Retinal pigment epithelial cell (primary cell): ENCODE measurements at regions not wholly inside any gene's neighbourhood (a gene's known extent, or its start where the extent isn't known, plus 50 kb on each side); places are given as distances from the start of the nearest gene placed in this dataset.
"Not testable (repeated sequence)": the region's sequence is repeated elsewhere in the genome, so short reads cannot be mapped to it uniquely, and the experiment has no call there.

Source experiments
- DNase-seq: peaks from one replicate; pipeline ENCODE4 v3.0.0-alpha.2; 2010; ENCODE audit warnings: low read depth
- H3K4me3 ChIP-seq: 2 replicates; pipeline ENCODE4 v1.5.1; 2011; ENCODE audit warnings: mild to moderate bottlenecking, low read length, control low read depth, moderate library complexity
- TF ChIP-seq, protein P1 (sequence below): conservative IDR thresholded peaks from 2 replicates; pipeline ENCODE4 v1.5.1; 2011; ENCODE audit warnings: low read depth, low read length, control low read depth, inconsistent platforms

DNA sequence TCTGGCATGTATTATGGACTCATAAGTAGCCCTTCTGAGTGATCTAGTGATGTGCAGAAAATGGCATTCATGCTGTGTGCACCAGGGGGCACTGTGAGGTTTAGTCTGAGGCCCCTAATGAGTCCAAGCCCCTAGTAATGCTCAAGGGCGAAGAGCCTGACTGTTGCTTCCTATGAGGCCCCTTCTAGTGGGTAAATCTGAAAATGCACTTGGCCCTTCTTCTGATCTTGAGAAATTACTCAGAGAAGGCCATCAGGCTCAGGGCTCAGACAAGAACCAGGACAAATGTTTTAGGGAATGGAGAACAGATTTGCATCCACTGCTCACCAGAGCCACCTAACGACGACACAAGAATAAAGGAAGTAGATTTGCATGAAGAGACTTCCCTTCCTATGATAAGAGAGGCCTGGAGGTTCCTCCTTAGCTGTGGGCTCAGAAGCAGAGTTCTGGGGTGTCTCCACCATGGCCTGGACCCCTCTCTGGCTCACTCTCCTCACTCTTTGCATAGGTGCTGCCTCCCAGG, 75.8 kb downstream of the GGTLC2 start:
- peak; percentile 5 for DNase-seq

DNA sequence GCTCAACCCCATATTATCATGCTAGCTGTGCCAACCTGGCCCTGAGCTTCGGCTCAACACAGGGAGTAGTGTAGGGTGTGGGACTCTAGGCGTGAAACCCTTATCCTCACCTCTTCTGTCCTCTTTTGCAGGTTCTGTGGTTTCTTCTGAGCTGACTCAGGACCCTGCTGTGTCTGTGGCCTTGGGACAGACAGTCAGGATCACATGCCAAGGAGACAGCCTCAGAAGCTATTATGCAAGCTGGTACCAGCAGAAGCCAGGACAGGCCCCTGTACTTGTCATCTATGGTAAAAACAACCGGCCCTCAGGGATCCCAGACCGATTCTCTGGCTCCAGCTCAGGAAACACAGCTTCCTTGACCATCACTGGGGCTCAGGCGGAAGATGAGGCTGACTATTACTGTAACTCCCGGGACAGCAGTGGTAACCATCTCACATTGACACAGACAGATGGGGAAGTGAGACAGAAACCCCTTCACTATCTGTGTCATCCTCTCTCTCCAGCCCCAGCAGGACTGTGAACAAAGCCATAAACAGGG, 76.4 kb downstream of the GGTLC2 start:
- TF ChIP-seq, protein P1, sequence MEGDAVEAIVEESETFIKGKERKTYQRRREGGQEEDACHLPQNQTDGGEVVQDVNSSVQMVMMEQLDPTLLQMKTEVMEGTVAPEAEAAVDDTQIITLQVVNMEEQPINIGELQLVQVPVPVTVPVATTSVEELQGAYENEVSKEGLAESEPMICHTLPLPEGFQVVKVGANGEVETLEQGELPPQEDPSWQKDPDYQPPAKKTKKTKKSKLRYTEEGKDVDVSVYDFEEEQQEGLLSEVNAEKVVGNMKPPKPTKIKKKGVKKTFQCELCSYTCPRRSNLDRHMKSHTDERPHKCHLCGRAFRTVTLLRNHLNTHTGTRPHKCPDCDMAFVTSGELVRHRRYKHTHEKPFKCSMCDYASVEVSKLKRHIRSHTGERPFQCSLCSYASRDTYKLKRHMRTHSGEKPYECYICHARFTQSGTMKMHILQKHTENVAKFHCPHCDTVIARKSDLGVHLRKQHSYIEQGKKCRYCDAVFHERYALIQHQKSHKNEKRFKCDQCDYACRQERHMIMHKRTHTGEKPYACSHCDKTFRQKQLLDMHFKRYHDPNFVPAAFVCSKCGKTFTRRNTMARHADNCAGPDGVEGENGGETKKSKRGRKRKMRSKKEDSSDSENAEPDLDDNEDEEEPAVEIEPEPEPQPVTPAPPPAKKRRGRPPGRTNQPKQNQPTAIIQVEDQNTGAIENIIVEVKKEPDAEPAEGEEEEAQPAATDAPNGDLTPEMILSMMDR = no peak
- H3K4me3 ChIP-seq = no peak overlapping the region
- DNase-seq = no peak

More for the DNA sequence above, 75.8 kb downstream of the GGTLC2 start:
- TF ChIP-seq, protein P1 = peak; percentile 60
- H3K4me3 ChIP-seq = no peak overlapping the region

DNA sequence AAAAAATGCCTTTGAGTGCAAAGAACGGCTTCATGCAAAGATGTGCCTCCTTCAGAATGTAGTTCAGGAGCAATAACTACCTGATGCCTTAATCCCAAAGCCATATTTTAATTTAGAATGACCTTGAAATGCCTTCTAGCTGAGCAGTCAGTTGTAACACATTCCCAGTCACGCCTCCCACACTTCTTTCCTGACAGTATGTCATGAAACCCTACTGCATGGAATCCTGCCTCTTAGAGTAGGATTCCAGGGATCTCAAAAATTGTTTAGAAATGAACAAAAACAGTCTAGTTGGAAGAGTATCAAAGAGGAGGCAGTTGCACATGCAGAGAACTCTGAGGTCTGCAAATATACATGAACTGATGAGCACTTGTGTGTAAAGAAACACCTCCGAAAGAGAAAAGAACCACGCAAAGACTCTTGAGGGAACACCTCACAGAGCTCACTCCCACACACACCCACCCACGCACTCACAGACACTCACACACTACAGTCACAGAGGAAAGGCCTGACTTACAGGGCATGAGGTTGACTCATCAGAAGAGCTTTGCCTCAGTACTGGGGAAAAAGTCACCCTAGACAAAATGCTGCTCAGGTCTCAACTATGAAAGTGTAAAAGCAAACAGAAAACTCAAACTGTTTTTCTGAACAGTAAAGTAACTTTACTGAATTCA, 77.4 kb downstream of the GGTLC2 start:
- no peak overlapping the region for H3K4me3 ChIP-seq
- DNase-seq = peak; percentile 21

DNA sequence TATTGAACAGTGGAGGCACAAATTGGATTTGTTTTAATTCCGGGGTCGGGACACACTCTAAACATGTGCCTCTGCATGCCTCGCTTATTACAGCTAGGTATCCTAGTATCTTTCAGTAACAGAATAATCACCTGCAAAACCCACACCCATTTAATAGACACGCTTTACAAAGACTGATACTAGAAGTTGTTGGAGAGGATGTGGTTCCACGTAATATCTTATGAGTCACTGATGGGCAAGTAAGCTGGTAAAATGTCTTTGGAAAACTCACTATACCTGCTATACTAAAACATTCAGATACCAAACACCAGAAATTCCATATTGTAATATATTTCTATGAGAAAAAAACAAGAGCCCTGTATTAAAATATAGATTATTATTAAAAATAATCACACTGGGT, 84.0 kb downstream of the GGTLC2 start:
- TF ChIP-seq, protein P1 = no peak
- DNase-seq = no peak
- H3K4me3 ChIP-seq = no peak overlapping the region

More for the DNA sequence above, 77.4 kb downstream of the GGTLC2 start:
- TF ChIP-seq, protein P1 = no peak

DNA sequence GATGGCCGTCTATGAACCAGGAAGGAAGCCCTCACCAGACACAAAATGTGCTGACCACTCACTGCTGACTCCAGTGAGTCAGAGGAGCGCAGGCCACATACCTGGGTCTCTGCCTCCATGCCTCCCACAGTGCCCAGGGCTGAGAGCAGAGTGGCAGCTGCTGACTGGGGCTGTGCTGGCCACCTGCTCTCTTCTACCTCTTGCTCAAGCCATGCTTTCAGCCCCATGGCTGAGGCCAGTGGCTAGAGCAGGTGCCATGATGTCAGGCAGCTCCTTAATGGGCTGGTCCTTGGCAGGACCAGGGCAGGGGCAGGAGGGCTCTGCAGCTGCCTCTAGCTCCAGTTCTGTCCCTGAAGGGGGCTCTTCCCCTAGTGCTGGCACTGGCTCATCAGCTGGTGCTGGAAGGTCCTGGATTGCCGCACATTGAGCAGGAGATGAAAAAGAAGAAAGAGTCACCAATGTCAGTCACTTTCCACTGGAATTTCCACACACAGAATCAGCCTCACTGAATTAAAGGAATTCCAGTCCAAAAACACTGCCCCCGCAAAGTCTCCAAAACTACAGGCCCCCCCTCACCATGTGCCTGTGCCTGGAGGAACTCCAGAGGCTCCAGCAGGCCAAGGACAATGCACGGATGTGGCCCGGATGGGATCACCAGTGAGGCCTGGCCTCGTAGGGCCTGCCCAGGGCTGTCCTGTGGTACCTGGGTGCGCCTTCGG, 86.4 kb downstream of the GGTLC2 start:
- DNase-seq = no peak
- no peak overlapping the region for H3K4me3 ChIP-seq
- TF ChIP-seq, protein P1 = no peak

DNA sequence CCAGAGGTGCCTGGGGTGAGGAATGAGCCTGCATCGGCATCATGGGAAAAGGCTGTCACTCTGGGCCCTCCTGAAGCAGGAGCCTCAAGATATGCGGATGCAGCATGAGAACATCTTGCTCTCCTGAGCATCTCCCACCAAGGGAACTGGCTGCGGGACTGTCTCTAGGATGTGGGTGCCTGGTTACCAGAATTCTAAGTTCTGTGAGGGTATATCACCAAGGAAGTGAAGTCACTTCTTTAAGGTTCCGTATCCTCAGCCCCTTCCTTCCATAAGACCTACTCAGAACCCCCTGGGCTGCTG, 86.9 kb downstream of the GGTLC2 start:
- TF ChIP-seq, protein P1 = no peak
- H3K4me3 ChIP-seq = no peak overlapping the region
- DNase-seq = no peak

DNA sequence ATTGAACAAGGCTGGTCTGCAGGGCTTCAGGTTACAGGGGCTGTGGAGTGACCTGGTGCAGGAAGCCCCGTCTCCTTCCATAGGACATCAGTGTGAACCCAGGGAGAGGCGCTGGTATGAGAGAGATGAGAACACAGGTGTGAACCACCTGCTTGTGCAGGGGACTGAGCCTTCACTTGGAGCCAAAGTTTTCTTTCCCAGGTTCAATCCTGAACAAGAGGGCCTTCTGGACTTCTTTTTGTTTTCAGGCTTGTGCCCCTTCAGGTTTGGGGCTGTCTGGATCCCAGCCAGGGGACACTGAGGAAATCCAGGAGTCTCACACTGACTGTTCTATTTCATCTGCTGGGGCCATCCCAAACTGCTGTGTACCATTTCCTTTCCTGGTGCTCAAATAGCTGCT, 88.6 kb downstream of the GGTLC2 start:
- DNase-seq, H3K4me3 ChIP-seq: not testable (repeated sequence)
